Common myeloid progenitor, CD34-positive (primary cell): ENCODE measurements at regions not wholly inside any gene's neighbourhood (a gene's known extent, or its start where the extent isn't known, plus 50 kb on each side); places are given as distances from the start of the nearest gene placed in this dataset.

Experiments used
- CTCF ChIA-PET: fragments of 350-600 bp; sonication (Branson Sonifier 250); formaldehyde crosslinking; loops from one replicate; lab custom pipeline; 2021; ENCODE audit warnings: antibody characterized with exemption; lab: Charles Lee
- POLR2A ChIA-PET: fragments of 350-600 bp; sonication (Branson Sonifier 250); formaldehyde crosslinking; loops from one replicate; lab custom pipeline; 2021; ENCODE audit warnings: antibody characterized with exemption; lab: Charles Lee
- DNase-seq, 3 donors: peaks; one replicate each; pipeline versions ENCODE4 v3.0.0 to v3.0.0-alpha.2; 2013
- H3K27ac ChIP-seq, 2 experiments: 1 replicate in 1 of 2; 2 replicates in 1 of 2; pipeline ENCODE4 v1.7.0; 2013; ENCODE audit warnings: inconsistent platforms in 2 of 2, low read length in 2 of 2, mild to moderate bottlenecking in 2 of 2, low read depth in 1 of 2, moderate library complexity in 1 of 2; ENCODE audit not compliant: severe bottlenecking in 2 of 2, insufficient read depth in 1 of 2, poor library complexity in 1 of 2
- H3K27me3 ChIP-seq, 5 experiments: replicated peaks in 2 of 5; 1 replicate in 3 of 5; 2 replicates in 2 of 5; pipeline versions ENCODE4 v1.6.1 to v1.7.0; 2013; ENCODE audit warnings: low read length in 4 of 5, mild to moderate bottlenecking in 2 of 5, moderate library complexity in 2 of 5, inconsistent platforms in 1 of 5; ENCODE audit not compliant: insufficient read depth in 5 of 5, control insufficient read depth in 4 of 5
- H3K36me3 ChIP-seq, 4 experiments: 1 replicate in 2 of 4; 2 replicates in 2 of 4; pipeline versions ENCODE4 v1.6.1 to v1.7.0; 2013; ENCODE audit warnings: low read length in 3 of 4, control low read depth in 1 of 4, mild to moderate bottlenecking in 1 of 4; ENCODE audit not compliant: control insufficient read depth in 4 of 4, insufficient read depth in 4 of 4
- H3K4me1 ChIP-seq, 4 experiments: 1 replicate in 3 of 4; 2 replicates in 1 of 4; pipeline versions ENCODE4 v1.6.1 to v1.7.1; 2013; ENCODE audit warnings: low read length in 3 of 4, mild to moderate bottlenecking in 3 of 4, control low read depth in 1 of 4, inconsistent platforms in 1 of 4, moderate library complexity in 1 of 4; ENCODE audit not compliant: control insufficient read depth in 4 of 4, insufficient read depth in 4 of 4; ENCODE audit errors: control extremely low read depth in 1 of 4
- H3K4me3 ChIP-seq, 7 experiments: 1 replicate in 4 of 7; 2 replicates in 3 of 7; pipeline versions ENCODE4 v1.5.1 to v1.7.0; 2013; ENCODE audit warnings: mild to moderate bottlenecking in 7 of 7, low read length in 6 of 7, moderate library complexity in 6 of 7, inconsistent platforms in 2 of 7, low read depth in 2 of 7, control low read depth in 1 of 7; ENCODE audit not compliant: insufficient read depth in 4 of 7, control insufficient read depth in 1 of 7; ENCODE audit errors: extremely low read depth in 1 of 7
- H3K9me3 ChIP-seq, 5 experiments: 1 replicate in 4 of 5; 2 replicates in 1 of 5; pipeline versions ENCODE4 v1.6.1 to v1.7.1; 2013; ENCODE audit warnings: low read length in 4 of 5, mild to moderate bottlenecking in 2 of 5, inconsistent platforms in 1 of 5, low read depth in 1 of 5, moderate library complexity in 1 of 5; ENCODE audit not compliant: control insufficient read depth in 4 of 5, insufficient read depth in 2 of 5; ENCODE audit errors: control extremely low read depth in 1 of 5
- WGBS: methylation state at CpG from one replicate; pipeline ENCODE4 v1.1.5; 2013; ENCODE audit not compliant: insufficient coverage; 5-methylcytosine and 5-hydroxymethylcytosine counted together

DNA sequence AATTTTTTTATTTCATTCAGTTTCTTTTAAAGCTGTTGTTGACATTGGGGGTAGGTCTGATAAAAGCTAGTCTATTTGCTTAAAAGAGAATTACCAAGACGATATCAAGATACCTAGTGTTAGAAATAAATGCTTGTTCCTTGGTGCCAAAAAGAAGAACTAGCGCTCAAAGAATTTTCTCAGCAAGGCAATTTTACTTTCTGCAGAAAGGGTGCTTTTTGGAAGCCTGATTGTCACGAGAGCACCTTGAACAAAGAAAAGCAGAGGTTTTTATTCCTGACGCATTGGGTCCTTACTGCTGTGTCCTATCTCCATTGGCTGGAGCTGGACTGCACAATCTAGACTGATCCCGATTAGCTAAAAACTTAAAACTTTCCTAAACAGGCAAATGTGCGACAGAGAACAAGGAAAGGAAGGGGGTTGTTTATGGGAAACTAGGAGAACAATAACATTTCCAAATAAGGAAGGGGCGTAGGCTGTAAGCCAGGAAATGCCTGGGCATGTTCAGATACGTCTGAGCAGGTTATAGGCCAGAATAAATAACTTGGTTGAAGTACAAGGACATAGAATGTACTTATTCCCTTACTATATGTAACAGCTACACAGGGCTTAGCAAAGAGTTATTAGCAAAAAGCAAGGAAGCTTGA lies 50.3 kb upstream of the STPG2 start:
- Histone ChIP-seq H3K36me3 (no peaks in the 10 kb centered on the region), H3K4me1 (no peaks in the 10 kb centered on the region), H3K27me3 (no peaks in the 10 kb centered on the region), H3K27ac (no peak overlapping the region), H3K9me3 (peaks cover 5 to 43% (median 17%) of the 10 kb centered on the region in 5 experiments), H3K4me3 (no peak overlapping the region)
- ChIA-PET POLR2A (no interaction called here), CTCF (no interaction called here)
- 94% methylated on average over 4 of the region's 8 CpGs for WGBS
- DNase-seq = no peak
